ENCODE measurements at regions not wholly inside any gene's neighbourhood (a gene's known extent, or its start where the extent isn't known, plus 50 kb on each side); places are given as distances from the start of the nearest gene placed in this dataset.

DNA sequence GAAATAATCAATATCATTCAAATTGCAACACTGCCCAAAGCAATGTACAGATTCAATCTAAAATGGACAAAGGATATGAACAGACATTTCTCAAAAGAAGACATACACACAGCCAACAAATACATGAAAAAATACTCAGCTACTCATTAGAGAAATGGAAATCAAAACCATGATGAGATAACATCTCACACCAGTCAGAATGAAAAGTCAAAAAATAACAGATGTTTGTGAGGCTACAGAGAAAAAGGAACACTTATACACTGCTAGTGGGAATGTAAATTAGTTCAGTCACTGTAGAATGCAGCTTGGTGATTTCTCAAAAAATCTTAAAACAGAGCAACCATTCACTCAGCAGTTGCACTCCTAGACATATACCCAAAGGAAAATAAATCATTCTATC, 205.2 kb downstream of the DKK2 start:
- Histone ChIP-seq H3K9ac (replicated peaks; ENCODE audit: extremely low read depth, insufficient read depth, low read length) (no peak overlapping the region), H3K4me2 (ENCODE audit: insufficient read depth, low read length) (no peak overlapping the region), H3K4me3 (replicated peaks in 1 of 3; ENCODE audit: insufficient read depth in 1 of 3, low read depth in 1 of 3, low read length in 3 of 3) (no peak overlapping the region), H3K79me2 (ENCODE audit: control insufficient read depth, insufficient read depth, low read length) (no peaks in the 10 kb centered on the region), H3K9me3 (replicated peaks; ENCODE audit: control insufficient read depth, insufficient read depth, low read length) (no peaks in the 10 kb centered on the region), H3K36me3 (ENCODE audit: control insufficient read depth in 2 of 2, extremely low read depth in 1 of 2, insufficient read depth in 2 of 2, low read length in 2 of 2) (no peaks in the 10 kb centered on the region), H3K27me3 (ENCODE audit: control insufficient read depth in 2 of 2, insufficient read depth in 2 of 2, low read length in 2 of 2) (no peaks in the 10 kb centered on the region), H3K27ac (ENCODE audit: insufficient read depth, low read depth, low read length) (no peak overlapping the region), H2AFZ (ENCODE audit: low read depth, low read length) (no peak overlapping the region), H4K20me1 (replicated peaks; ENCODE audit: control insufficient read depth, extremely low read depth, insufficient read depth, low read length) (no peaks in the 10 kb centered on the region), H3K9me1 (replicated peaks; ENCODE audit: control insufficient read depth, extremely low read depth, insufficient read depth, low read length) (no peaks in the 10 kb centered on the region), H3K4me1 (ENCODE audit: control insufficient read depth, extremely low read depth, insufficient read depth, low read length) (no peaks in the 10 kb centered on the region)
- DNase-seq (ENCODE audit: low read depth, low spot score): no peak
- no TSS peak for BruUV-seq (replicated peaks)
- intact Hi-C loops (cut with micrococcal nuclease) (no loop called here), dilution Hi-C loops (cut with MboI; ENCODE audit: extremely low pct_ligation_motif_present, low sequenced_read_pairs) (no loop called here)
- FAIRE-seq: no peak
- POLR2A ChIA-PET: no interaction called here
- TF ChIP-seq FOS (IDR thresholded peaks at IDR 0.05; ENCODE audit: borderline replicate concordance, insufficient read depth, low read length) (no peak), GATA2 (IDR thresholded peaks at IDR 0.05; ENCODE audit: insufficient read depth, insufficient read length, low read depth, low read length) (no peak), MYC (IDR thresholded peaks at IDR 0.05; ENCODE audit: low read depth, low read length) (no peak), CTCF (IDR thresholded peaks at IDR 0.05; ENCODE audit: extremely low read depth in 1 of 2, insufficient read depth in 1 of 2, low read depth in 1 of 2, low read length in 2 of 2) (no peak)
- CTCF ChIA-PET: interaction anchor here (1.2 to 1.6 kb wide), 2 partner anchors 13 to 22 kb away, joined by 3 to 6 read pairs; no protein-coding TSS in a partner anchor

DNA sequence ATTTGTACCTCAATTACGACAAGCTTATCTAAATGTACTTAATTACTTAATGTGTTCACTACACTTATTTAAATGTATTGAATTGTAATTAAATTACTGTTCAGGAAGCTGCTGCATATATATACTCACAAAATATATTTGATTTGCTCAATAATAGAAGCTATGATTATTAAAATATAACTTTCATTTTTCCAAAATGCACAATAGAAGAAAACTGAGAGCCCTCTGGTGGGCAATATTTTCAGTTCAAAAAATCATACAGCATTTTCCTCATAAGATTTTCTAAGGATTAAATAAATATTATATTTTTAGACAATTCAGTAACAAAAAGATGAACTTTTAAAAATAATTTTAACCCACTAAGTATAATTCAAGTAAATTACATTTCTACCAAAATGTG, 217.3 kb downstream of the DKK2 start:
- H3K79me2 ChIP-seq (ENCODE audit: control insufficient read depth, insufficient read depth, low read length): no peaks in the 10 kb centered on the region
- no peak for FAIRE-seq
- POLR2A ChIA-PET: no interaction called here

More for the DNA sequence above, 217.3 kb downstream of the DKK2 start:
- CTCF ChIA-PET: interaction anchor here (0.7 to 4.1 kb wide), 34 partner anchors 10 to 618 kb away, joined by 3 to 55 read pairs (median 4); partner anchors contain the start of gene GIMD1
- dilution Hi-C loops (cut with MboI; ENCODE audit: extremely low pct_ligation_motif_present, low sequenced_read_pairs): no loop called here
- TF ChIP-seq GATA2 (IDR thresholded peaks at IDR 0.05; ENCODE audit: insufficient read depth, insufficient read length, low read depth, low read length) (no peak), EZH2 (IDR thresholded peaks at IDR 0.05; ENCODE audit: borderline replicate concordance, low read depth, low read length, severe bottlenecking) (no peak), POLR2AphosphoS5 (IDR thresholded peaks at IDR 0.05; ENCODE audit: insufficient read depth, low read depth, low read length) (no peak), MYC (IDR thresholded peaks at IDR 0.05; ENCODE audit: low read depth, low read length) (no peak), POLR2A (IDR thresholded peaks at IDR 0.05; ENCODE audit: low read depth, low read length) (no peak), MAX (IDR thresholded peaks at IDR 0.05; ENCODE audit: insufficient read depth, insufficient read length) (no peak), CTCF (IDR thresholded peaks at IDR 0.05; ENCODE audit: extremely low read depth in 1 of 2, insufficient read depth in 1 of 2, low read depth in 1 of 2, low read length in 2 of 2) (no peak), FOS (IDR thresholded peaks at IDR 0.05; ENCODE audit: borderline replicate concordance, insufficient read depth, low read length) (no peak), JUN (IDR thresholded peaks at IDR 0.05; ENCODE audit: borderline replicate concordance, insufficient read depth, insufficient read length, low read depth) (no peak)
- Histone ChIP-seq H3K27ac (ENCODE audit: insufficient read depth, low read depth, low read length) (no peak overlapping the region), H3K9me3 (replicated peaks; ENCODE audit: control insufficient read depth, insufficient read depth, low read length) (no peaks in the 10 kb centered on the region), H2AFZ (ENCODE audit: low read depth, low read length) (no peak overlapping the region), H3K36me3 (ENCODE audit: control insufficient read depth in 2 of 2, extremely low read depth in 1 of 2, insufficient read depth in 2 of 2, low read length in 2 of 2) (no peaks in the 10 kb centered on the region), H3K4me1 (ENCODE audit: control insufficient read depth, extremely low read depth, insufficient read depth, low read length) (no peaks in the 10 kb centered on the region), H3K9ac (replicated peaks; ENCODE audit: extremely low read depth, insufficient read depth, low read length) (no peak overlapping the region), H3K4me2 (ENCODE audit: insufficient read depth, low read length) (no peak overlapping the region), H4K20me1 (replicated peaks; ENCODE audit: control insufficient read depth, extremely low read depth, insufficient read depth, low read length) (no peaks in the 10 kb centered on the region), H3K4me3 (replicated peaks in 1 of 3; ENCODE audit: insufficient read depth in 1 of 3, low read depth in 1 of 3, low read length in 3 of 3) (no peak overlapping the region), H3K27me3 (ENCODE audit: control insufficient read depth in 2 of 2, insufficient read depth in 2 of 2, low read length in 2 of 2) (no peaks in the 10 kb centered on the region), H3K9me1 (replicated peaks; ENCODE audit: control insufficient read depth, extremely low read depth, insufficient read depth, low read length) (no peaks in the 10 kb centered on the region)
- BruUV-seq (replicated peaks): no TSS peak
- intact Hi-C loops (cut with micrococcal nuclease): loop anchor here (1.0 to 10.0 kb wide), 2 partner anchors 366 to 449 kb away; no protein-coding TSS in a partner anchor
- no peak for DNase-seq (ENCODE audit: low read depth, low spot score)

Measured in endothelial cell of umbilical vein (primary cell).